Activated CD4-positive, alpha-beta T cell treated with anti-CD3 and anti-CD28 coated beads for 4 hours (primary cell): ENCODE measurements at regions not wholly inside any gene's neighbourhood (a gene's known extent, or its start where the extent isn't known, plus 50 kb on each side); places are given as distances from the start of the nearest gene placed in this dataset.

Source experiments
- DNase-seq, 2 donors: peaks; one replicate each; pipeline ENCODE4 v3.0.0-alpha.2; 2020

DNA sequence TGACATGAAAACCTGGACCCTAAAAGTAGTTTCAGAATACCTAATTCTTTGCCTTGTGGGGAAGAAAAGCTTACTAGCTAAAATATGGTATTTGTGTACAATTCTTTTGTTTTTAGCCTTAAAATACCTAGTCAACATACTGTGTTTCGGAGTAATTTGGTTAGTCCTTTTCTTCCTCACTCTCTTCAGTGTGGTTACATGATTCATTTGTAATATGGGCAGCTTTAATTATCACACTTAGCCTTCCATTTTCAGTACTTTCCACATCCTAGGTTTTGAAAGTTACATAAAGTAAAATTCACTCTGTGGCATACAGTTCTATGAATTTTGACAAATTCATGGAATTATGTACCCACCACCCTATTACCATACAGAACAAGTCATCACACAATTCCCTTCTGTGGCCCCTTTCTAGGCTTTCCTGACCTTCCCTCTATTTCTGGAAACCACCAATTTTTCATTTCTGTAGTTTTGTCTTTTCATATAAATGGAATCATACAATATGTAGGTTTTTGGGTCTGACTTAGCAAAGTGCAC, 96.2 kb downstream of the EMX2 start:
- DNase-seq = no peak

DNA sequence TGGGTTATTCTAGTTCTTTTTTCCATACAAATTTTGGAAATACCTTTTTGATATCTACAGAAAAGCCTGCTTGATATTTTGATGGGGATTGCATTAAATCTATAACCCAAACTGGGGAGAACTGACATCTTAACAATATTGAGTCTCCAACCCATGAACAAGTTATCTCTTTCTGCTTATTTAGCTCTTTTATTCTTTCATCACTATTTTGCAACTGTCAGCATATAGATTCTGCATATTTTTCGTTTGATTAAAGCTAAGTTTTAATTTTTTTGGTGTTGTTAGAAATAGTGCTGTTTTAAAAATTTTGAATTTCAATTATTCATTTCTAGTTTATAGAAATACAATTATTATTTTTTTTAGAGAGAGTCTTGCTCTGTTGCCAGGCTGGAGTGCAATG, 97.9 kb downstream of the EMX2 start:
- DNase-seq = no peak

DNA sequence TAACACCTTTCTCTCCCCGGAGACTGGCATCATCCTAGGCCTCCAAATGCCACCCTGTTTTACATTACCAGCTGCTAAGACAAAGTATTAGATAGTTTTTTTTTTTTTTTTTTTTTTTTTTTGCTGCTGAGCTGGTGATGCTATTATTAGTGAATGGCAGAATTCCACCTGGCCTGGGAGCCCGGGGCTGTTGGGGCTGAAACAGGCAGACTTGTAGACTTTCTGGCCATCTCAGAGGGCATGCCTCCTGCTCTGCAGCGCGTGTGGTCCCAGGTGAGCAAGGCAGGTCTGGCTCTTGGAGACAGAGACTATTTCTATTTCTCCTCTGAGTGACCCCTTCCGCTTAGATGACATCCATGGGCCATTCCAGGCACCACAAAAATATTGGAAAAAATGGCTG, 104.2 kb downstream of the EMX2 start:
- DNase-seq = no peak

DNA sequence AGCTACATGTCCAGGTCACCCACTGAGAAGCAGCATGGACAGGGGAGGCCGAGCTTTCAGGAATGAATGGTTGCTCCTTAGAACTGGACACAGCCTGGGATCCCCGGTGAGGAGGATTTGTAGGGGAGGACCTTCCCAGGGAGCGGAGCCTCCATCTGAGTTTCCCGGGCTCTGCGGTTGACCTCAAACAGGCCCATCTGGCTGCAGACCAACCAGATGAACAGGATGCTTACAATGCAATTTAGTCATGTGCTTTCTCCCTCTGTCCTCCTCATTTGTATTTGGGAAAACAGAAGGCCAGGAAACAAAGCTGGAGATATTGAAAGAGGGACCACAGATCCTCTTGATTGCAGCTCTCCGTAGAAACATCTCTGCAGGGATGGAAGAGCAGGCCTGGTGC, 104.8 kb downstream of the EMX2 start:
- no peak for DNase-seq

DNA sequence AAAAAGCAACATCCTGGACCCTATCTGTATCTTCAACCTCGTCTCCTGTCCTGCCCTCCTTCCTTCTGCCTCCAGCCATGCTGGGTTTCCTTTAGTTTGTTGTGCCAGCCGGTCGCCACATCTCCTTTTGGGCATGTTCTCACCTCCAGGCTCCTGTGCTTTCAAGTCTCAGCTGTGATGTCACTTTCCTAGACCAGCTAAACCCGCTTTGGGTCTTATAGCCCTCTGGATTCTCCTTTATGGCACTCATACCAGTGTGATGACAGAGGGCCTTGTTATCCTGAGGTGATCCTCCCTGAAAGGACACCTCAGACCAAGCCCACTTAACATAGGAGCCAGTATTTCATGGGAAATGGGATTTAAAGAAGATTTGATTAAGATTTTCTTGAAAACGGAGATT, 108.6 kb downstream of the EMX2 start:
- DNase-seq = no peak

DNA sequence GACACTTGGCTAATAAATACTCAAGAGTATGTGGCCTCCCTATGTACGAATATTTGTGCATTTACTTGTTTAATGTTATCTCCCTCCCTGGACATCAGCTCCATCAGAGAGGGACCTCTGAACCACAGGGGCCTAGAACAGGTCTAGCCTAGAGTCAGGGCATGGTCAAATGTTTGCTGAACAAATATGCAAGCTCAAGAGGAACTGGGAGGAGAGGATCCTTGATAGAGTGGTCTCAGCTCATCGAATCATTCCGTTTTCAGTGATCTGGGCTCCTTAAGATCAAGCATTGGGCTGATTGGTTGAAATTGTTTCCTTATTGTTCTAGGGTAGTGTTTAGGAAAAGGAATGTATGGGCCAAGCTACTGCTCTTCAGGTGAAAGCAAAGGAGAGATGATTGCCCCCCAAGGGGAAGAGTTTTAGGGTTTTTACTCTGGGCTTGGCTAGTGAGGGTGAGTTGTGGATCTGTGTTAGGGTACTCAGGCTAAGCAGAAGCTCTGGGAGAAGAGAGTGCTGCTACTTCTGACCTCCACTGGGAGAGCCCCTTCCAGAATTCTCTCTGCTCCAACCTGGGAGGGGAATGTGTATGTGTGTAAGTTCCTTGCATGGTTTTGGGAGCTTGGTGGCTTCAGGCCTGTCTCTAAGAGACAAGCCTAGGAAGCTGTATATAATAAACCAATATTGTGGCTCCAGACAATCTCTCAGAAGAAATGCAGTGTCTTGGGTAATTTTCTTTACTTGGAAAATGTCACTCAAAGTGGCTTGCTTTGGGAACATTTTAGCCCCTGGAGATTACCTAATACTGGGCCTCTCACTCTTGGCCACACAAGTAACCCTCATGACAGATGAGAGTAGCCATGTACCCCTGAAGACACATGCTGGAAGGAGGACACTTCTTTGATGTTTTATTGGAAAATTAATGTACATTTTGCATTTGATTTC, 110.0 kb downstream of the EMX2 start:
- no peak for DNase-seq

DNA sequence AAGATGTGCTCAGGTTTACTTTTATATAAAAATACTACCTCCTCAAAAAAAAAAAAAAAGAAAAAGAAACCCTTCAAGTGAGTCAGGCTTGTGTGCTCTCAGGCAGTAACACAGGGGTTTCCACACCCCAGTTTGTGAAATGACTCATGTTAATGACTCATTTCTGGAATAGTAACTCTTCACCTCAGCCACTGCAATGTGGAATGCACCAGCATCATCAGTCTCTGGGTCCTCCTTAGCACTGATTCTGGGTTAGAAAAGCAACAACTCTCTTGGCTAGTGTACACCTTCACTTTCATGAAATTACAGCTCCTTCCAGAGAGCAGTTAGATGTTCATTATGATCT, 110.6 kb downstream of the EMX2 start:
- DNase-seq = no peak

DNA sequence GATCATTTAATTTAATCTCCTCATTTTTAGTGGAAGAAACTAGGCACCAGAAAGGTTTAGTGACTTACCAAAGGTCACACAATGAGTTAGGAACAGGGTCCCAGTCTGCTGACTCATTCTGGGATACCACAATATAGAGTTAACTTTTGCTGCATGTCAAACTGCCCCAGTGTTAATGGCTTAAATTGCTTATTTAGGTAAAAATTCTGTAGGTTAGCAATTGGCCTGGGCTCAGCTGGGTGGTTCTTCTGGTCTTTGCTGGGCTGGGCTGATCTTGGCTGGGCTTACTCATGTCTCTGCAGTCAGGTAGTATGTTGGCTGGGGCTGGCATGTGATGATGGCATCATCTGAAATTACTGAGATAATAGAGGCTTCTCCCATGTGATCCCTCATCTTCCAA, 111.6 kb downstream of the EMX2 start:
- DNase-seq = no peak

DNA sequence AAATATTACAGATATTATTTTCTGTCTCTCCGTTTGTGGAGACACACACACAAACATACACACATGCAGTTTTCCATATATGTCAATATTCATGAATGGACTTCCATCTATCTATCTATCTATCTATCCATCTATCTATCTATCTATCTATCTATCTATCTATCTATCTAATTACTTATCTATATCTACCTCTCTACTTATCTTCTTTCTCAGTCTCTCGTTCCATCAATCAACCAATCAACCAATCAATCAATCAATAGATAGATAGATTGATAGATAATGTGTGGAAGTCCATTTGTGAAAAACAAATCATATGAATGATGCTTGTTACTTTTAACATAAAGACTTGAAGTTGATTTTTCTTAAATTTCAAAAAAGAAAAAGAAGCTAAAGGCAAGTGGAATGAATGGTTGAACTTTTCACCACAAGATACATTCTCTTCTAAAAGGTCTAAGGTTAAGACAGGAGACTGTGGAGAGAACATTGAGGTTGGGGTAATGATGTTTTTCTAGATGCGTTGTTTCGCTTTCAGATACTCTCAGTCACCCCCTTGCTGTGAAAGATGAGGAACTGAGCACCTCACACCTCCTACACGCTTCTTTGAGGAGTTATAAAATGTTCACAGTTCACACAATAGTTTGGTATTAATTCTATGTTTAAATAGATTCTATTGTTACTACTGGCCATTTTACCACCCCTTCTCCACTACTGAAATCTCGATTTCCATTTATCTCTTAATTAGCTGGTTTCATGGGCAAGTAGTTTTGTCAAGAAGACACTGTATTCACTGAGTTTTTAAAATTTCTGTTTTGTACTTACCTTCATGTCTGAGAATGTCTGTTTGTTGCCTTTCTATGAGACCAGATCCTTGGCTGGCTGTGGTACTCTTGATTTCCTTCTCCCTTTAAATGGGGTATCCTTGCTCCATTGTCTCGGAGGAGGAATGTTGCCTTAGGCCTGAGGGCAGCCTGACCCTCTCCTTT, 114.1 kb downstream of the EMX2 start:
- DNase-seq = no peak

DNA sequence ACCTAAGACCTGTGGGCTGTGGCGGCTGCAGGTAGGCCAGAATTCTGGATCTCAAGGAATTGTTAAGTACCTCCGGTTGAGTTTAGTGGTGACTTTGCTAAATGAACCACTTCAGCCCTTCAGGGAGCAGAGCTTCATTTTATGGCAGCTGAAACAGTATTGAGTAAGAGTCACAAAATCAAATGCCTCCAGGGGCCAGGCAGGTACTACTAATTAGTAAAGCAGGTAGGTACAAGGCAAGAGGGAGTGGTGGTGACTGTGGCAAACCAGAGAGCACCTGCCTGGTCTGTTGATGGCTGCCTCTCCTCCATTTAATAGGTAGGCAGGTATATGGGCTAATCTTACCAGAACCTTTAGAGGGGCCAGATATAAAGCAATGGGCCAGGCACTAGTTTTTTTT, 118.8 kb downstream of the EMX2 start:
- DNase-seq = no peak

DNA sequence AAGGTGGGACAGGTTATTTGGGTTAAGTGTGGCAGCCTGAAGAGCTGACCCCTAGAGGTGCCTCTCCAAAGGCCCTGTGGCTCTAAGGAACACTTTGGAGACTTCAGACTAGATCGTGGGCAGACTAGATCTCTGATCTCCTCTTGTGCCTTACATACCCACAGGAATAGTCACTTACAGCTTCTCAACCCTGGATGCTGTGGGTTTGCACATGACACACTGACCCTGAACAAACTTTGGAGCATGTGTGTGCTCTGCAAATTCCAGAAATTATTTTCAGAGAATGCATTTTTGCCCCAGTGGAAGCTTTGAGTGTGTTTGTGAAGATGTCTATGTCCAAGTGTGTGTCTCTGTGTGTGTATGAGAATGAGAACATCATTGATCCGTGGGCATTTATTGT, 119.6 kb downstream of the EMX2 start:
- no peak for DNase-seq

DNA sequence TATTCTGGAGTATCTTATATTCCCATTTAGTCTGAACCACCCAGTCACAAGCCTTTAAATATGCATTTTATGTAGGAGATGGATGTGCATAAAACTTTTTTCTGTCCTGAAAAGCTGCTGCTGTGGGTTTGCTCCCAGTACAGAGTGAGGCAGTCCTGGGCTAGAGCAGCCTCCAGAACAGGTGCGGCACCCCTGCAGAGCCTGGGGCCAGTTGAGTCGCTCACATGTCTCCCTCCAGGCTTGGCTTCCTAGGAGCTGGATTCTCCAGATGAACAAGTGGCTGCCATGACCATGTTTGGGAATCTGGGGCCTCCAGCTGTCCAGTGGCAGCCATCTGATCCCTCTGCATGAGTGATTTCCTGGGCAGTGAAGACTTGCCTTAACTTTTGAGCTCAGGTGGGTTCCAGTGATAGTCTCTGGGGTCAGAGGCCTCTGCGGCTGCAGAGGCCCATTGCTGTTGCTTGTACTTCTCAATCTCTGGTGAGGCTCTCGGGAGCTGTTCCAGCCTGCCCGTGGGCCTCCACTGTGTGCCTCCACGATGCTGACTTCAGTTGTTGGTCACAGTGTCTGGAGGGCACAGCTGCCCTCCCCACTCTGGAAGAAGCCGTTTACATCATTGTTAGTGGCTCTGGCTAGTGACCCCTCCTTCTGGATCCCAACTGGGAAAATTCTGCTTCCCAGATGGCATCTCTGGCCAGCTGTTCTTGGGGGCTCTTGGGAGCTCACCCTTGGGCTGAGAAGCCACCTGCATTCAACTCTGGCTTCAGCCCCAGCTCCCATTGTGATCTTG, 120.4 kb downstream of the EMX2 start:
- DNase-seq = no peak

DNA sequence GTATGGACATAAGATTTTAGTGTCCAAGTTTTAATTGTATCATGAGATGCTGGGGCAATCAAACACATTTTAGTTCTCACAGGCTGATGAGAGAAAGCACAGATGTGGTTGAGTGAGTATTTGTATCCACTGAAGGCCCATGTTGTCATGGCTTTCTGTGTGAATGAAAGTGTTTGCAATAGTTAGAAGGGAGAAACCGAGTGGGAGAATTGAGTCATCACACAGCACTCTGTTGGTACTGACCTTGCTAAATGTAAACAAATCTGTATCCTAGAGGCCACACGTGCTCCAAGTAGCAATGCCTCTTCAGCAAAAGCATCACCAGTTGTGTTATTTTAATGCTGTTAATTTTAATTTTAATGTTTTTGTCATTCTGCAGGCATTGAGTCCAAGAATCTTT, 121.2 kb downstream of the EMX2 start:
- no peak for DNase-seq

DNA sequence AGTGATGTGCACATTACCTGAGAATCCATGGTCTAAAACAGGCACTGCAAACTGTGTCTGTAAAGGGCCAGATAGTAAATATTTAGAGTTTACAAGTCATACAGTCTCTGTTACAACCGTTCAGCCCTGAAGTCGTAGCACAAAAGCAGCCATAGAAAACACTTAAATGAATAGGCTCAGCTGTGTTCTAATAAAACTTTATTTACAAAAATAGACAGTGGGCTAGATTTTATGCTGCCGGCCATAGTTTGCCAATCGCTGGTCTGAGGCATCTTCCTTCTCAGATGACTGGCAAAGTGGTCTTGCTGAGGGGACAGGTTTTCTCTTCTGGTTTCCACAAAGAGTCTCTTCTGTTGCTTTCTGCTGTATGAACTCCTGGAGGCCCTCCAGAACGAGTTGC, 121.7 kb downstream of the EMX2 start:
- no peak for DNase-seq

DNA sequence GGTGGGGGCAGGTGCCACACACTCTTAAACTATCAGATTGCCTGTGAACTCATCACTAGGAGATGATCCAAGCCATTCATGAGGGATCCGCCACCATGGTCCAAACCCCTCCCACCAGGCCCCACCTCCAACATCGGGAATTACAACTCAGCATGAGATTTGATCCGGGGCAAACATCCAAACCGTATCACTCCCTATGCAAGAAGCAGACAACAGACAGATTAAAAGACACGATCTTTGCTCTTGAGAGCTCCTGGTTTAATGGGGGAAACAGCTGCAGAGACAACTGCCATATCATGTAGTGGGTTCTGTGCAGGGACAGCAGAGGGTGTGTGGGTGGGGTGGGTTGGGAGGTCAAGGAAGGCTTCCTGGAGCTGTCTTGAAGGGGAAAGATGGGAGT, 123.6 kb downstream of the EMX2 start:
- no peak for DNase-seq

DNA sequence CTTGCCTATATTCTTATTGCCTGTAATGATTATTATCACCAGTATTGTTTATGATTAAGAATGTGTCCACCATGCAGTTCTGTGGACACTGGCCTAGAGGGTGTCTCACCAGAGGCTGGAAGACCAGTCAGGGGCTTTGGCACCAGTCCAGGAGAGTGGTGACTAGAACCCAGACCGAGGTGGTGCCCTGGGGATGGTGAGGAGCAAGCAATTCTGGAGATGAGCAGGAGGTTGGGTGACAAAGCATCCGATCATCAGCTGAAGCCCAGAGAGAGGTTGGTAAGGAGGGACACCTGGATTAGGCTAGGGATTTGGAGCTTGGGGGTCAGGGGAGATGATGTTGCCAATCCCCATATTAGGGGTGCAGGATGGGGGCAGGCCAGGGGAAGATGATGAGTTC, 124.4 kb downstream of the EMX2 start:
- DNase-seq = no peak

DNA sequence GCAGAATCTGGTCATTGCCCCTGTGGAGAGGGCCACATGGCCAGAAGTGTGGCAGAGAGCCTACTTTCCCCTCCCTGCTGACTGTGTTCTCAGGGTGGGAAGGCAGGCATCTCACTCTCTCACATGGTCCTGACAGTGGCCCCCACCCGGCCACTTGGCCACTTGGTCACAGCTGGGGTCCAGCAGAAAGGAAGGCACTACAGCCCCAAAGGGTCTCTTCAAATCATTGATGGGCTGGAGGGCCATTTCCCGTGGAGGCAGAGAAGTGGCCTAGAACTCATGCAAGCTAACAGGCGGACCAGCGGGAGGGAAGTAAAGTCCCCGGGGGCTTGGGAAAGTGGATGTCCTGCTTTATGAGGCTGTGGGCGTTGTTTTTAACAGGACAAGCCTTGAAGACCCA, 125.3 kb downstream of the EMX2 start:
- no peak for DNase-seq

DNA sequence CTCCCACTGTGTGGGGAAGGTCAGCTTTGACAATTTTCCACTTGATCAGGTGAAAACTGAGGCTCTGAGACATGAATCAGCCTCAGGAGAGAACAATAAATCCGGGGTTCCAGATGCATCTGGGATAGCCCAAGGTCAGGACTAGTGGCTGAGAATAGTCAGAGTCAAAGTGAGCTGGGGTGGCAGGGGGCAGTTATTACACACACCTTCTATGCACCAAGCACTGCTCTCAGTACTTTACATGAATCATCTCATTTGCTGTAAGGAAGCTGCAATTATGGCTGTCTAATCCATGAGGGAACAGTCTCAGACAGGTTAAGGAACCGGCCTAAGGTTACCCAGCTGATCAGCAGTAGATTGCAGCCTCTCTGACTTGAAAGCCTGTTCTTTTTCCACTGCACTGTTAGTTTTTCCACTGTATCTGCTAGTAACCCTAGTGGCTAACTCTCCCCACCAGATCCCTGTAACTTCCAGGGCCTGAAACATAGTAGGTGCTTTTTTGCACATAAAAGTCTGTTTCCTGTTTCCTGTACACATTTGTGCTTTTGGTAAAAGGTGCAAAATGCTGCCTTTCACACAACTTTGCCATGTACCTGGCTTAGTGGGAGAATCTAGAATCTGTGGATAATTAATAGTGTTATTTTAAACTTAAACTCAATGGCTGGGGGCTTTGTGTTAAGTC, 125.9 kb downstream of the EMX2 start:
- no peak for DNase-seq

DNA sequence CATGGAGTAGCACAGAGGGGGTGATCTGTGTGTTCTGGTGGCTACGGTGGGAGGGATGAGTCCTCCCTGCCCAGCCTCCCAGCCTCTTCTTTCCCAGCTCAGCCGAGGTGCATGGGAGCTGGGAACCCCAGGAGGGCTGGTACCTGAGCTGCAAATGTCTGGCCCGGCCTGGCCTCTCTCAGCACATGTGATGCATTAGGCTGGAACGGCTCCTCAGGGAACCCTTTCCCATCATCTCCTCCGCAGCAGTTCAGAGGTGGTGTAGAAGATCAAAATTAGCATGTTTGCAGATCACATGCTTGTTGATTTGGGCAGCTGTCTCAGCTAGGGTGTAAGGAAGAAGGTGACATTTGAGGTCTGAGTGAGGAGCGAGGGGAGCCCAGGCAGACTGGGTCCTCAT, 126.6 kb downstream of the EMX2 start:
- DNase-seq = no peak

DNA sequence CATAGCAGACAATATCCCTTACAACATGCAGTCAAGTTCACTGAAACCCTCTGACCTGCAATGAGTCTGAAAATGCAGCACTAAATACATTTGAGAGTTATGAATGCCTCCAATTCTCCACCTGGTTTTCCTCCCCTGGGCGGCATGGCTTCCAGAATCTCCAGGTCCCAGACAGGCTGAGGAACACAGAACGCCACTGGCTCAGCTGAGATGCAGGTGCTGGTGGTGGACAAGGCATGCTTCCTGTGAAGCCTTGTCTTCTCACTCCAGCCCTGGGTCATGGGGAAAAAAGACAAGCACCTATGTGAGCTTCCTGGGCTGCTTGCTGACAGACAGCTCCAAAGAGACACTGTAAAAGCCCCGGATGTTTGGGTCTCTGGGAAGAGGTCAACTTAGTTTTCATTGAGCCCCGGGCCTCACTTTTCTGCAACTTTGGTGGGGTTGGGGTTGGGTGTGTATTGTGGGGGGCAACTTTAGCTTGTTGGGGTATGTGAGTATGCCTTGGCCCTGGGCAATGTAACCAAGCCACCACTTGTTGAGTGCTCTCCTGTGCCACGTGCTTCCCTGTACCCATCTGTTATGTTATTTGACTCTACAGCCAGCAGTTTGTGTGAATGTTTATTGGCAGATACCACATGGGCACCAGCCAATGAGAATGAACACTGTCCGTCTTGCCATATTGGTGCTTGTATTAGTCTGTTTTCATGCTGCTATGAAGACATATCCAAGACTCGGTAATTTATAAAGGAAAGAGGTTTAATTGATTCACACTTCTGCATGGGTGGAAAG, 127.8 kb downstream of the EMX2 start:
- DNase-seq = no peak

DNA sequence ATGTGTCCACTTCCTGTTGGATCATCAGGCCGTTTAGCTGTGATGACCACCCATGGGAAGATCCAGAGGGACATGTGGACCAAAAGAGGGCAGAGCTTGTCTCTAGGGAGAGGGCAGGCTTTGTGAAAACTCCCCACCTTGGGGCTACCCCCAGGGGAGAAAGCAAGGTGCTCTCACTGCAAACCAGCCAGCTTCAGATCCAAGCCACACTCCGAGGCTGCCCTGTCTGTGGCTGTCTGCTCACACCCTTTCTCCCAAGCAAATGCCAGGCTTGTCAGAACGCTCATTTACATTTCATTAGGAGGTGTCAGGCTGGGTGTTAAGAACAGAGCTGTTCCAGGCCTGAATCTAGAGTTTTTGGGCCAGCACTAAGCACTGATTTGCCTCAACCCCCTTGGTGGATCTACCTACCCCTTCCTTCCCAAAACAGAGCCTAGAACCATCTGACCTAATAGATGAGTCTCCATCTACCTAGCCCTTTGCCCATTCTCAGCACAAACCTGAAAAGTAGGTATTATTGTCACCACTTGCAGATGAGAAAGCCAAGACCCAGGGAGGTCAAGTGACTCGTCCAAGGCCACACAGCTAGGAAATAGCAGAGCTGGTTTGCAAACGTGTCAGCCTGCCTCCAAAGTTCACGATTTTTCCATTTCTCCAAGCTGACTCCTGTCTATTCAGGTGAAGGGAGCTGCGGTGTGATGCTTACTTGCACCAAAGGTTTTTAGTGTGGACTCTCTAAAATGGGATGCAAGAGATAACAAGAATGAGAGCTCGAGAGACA, 130.9 kb downstream of the EMX2 start:
- no peak for DNase-seq
